ENCODE measurements at regions not wholly inside any gene's neighbourhood (a gene's known extent, or its start where the extent isn't known, plus 50 kb on each side); places are given as distances from the start of the nearest gene placed in this dataset.

DNA sequence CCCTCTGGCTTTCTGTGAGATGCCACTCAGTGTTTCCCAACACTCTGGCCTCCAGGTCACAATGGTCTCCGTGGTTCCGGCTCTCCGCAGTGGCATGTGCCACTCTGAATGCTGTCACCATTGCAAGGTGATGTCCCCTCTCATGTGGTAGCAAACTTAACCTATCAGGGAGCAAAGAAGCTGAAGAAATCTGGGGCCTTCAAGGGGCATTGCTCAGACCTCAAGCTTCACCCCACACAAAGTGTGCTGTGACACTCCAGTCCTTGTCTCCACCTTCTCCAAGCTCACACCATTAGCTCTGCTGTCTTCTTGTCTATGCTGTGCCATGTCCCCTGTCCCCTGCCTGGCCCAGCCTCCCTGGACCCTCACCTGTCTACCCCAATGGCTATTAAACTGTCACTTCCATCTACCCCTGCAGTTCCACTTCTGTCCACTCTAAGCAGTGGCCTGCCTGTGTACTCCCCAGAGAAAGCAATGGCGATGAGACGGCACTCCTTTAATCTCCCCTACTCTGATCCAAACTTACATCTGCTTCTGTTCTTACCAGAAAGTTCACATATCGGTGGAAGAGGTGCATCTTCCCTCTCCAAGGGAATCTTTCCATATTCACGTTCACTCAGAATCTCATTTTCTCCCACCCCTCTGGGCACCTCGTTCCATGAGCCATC is 93.7 kb downstream of the DHRS2 start:
- TF ChIP-seq, protein P1, sequence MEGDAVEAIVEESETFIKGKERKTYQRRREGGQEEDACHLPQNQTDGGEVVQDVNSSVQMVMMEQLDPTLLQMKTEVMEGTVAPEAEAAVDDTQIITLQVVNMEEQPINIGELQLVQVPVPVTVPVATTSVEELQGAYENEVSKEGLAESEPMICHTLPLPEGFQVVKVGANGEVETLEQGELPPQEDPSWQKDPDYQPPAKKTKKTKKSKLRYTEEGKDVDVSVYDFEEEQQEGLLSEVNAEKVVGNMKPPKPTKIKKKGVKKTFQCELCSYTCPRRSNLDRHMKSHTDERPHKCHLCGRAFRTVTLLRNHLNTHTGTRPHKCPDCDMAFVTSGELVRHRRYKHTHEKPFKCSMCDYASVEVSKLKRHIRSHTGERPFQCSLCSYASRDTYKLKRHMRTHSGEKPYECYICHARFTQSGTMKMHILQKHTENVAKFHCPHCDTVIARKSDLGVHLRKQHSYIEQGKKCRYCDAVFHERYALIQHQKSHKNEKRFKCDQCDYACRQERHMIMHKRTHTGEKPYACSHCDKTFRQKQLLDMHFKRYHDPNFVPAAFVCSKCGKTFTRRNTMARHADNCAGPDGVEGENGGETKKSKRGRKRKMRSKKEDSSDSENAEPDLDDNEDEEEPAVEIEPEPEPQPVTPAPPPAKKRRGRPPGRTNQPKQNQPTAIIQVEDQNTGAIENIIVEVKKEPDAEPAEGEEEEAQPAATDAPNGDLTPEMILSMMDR (IDR thresholded peaks at IDR 0.05) = no peak
- no peak for TF ChIP-seq POLR2A (IDR thresholded peaks at IDR 0.05)
